Pancreas (tissue), 10 donors: ENCODE measurements at regions not wholly inside any gene's neighbourhood (a gene's known extent, or its start where the extent isn't known, plus 50 kb on each side); places are given as distances from the start of the nearest gene placed in this dataset.

Source experiments
- ATAC-seq, 4 donors: fragments of 200-7000 bp; cut with Tn5 transposase; one replicate each; pipeline versions ENCODE4 v1.8.0 to v1.9.1; 2020; ENCODE audit warnings: mild to moderate bottlenecking in 4 of 4, moderate library complexity in 4 of 4
- DNase-seq, 6 donors: peaks; one replicate each; pipeline ENCODE4 v3.0.0-alpha.2; 2020
- FAIRE-seq: peaks from 2 replicates; lab custom pipeline; 2012; peaks lifted over from hg19 to GRCh38; lab: Jason Lieb, UNC
- H3K27ac ChIP-seq, 4 donors: fragments of 200-600 bp; sonication (generic); 1 replicate in 3 of 4; 2 replicates in 1 of 4; pipeline versions ENCODE4 v1.5.0 to v1.8.0; 2020
- H3K27me3 ChIP-seq, 4 donors: fragments of 200-600 bp; one replicate each; pipeline ENCODE4 v1.8.0; 2021
- H3K36me3 ChIP-seq, 3 donors: fragments of 200-600 bp; sonication (generic) in 1 of 3; one replicate each; pipeline versions ENCODE4 v1.5.0 to v1.8.0; 2020 to 2021
- H3K4me1 ChIP-seq, 3 donors: fragments of 200-600 bp; one replicate each; pipeline ENCODE4 v1.8.0; 2021
- H3K4me3 ChIP-seq, 4 donors: fragments of 200-600 bp; sonication (generic) in 2 of 4; one replicate each; pipeline versions ENCODE4 v1.5.0 to v1.8.0; 2020 to 2021
- H3K9me3 ChIP-seq, 4 donors: fragments of 200-600 bp; one replicate each; pipeline ENCODE4 v1.8.0; 2021
- CTCF ChIP-seq, 4 donors: fragments of 200-600 bp; sonication (generic) in 3 of 4; IDR thresholded peaks; one replicate each; pipeline versions ENCODE4 v1.5.0 to v1.8.0; 2021; ENCODE audit warnings: antibody characterized with exemption in 4 of 4
- WGBS, 2 donors: extraction: QIAGEN DNeasy Blood & Tissue Kit; methylation state at CpG; one replicate each; pipeline ENCODE4 v1.1.7; 2013; 5-methylcytosine and 5-hydroxymethylcytosine counted together
- intact Hi-C, 3 donors: fragments of 100-400 bp; cut with DNase I; formaldehyde crosslinking; loops; one replicate each; pipeline versions ENCODE4 v1.11.1 to v1.14.2; 2022
- donor health status: healthy with polysubstance abuse.
- donor health status: DM: no; HTN: no; CAD: no; lungs with moderate emphysema.
- donor health status: DM: no; HTN: no; CAD: no.
- donor health status: control.
- donor health status: control.
- donor health status: Bipolar disorder and iron deficiency.
- donor health status: DM: yes; HTN: yes; CAD: no.
- donor health status: DM: no; HTN: no; CAD: no.
- donor health status: DM: no; HTN: no; CAD: no.
- donor health status: DM: yes; HTN: yes; CAD: no.

DNA sequence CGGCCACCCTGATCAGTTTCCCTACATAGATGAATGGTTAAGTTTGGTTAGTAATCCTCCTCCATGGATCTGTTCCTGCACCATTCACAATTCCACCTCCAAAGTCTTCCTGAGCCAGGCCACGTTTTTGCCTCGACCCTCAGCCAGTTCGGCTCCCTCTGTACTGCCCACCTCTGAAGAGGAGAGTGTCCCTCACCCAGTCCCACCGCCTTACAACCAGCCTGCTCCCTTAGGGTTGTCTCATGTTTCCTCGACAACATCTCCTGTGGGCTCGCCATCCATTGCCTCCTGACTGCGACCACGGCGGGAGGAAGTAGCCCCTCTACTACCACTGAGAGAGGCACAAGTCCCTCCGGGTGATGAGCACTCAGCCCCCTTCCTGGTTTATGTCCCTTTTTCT, 338.0 kb upstream of the CNTNAP5 start:
- no peaks in the 10 kb centered on the region for H3K4me1 ChIP-seq
- FAIRE-seq (no peak), ATAC-seq (no peak), DNase-seq (no peak)
- H3K36me3 ChIP-seq: no peaks in the 10 kb centered on the region
- intact Hi-C loops: no loop called here
- no peak overlapping the region for H3K27ac ChIP-seq
- no peaks in the 10 kb centered on the region for H3K9me3 ChIP-seq
- WGBS, 2 donors: 65 to 81% methylated on average over 11 of the region's 11 CpGs
- no peaks in the 10 kb centered on the region for H3K27me3 ChIP-seq
- H3K4me3 ChIP-seq: no peak overlapping the region
- TF ChIP-seq CTCF (IDR thresholded peaks at IDR 0.05): no peak

- WGBS, 2 donors: 53 to 61% methylated on average over 16 of the region's 16 CpGs
- no peak for DNase-seq
- intact Hi-C loops: no loop called here
These were observed 336.7 kb upstream of the CNTNAP5 start for GRCh38 chr2:123688231-123688940.

DNA sequence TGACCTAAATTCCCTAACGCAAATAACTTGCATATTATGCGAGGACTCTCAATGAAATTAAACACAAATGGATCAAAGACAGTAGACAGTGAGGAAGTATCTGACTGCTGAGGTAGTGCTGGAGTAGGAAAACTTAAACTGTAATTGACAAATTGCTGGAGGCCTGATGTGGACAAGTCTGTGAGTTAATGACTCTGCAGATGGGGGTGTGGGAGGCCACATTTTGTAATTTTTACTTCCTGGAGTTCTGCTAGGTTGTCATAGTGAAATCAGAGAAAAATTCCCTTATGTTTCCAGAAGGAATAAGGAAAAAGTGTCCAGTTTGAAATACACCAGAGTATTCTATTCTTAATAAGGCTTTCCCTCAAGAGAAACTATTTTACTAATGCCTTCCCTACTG, 333.0 kb upstream of the CNTNAP5 start:
- intact Hi-C loops: no loop called here
- no peak for DNase-seq
- H3K27ac ChIP-seq: no peak overlapping the region
- no peaks in the 10 kb centered on the region for H3K36me3 ChIP-seq
- no peaks in the 10 kb centered on the region for H3K27me3 ChIP-seq
- ATAC-seq: no peak
- no peak for TF ChIP-seq CTCF (IDR thresholded peaks at IDR 0.05)
- H3K4me3 ChIP-seq: no peak overlapping the region
- H3K4me1 ChIP-seq: no peaks in the 10 kb centered on the region
- WGBS, 2 donors: 55 to 71% methylated on average over 2 of the region's 2 CpGs
- FAIRE-seq: no peak
- H3K9me3 ChIP-seq: no peaks in the 10 kb centered on the region

More at GRCh38 chr2:123688231-123688940, 336.7 kb upstream of the CNTNAP5 start:
- Histone ChIP-seq H3K27me3 (no peaks in the 10 kb centered on the region), H3K36me3 (no peaks in the 10 kb centered on the region), H3K9me3 (no peaks in the 10 kb centered on the region), H3K4me3 (no peak overlapping the region), H3K27ac (no peak overlapping the region), H3K4me1 (no peaks in the 10 kb centered on the region)
- FAIRE-seq (no peak), ATAC-seq (no peak)
- no peak for TF ChIP-seq CTCF (IDR thresholded peaks at IDR 0.05)

GRCh38 chr2:123693836-123694235, 331.3 kb upstream of the CNTNAP5 start:
- intact Hi-C loops: no loop called here
- H3K27me3 ChIP-seq: no peaks in the 10 kb centered on the region
- FAIRE-seq (no peak), ATAC-seq (no peak), DNase-seq (no peak)
- H3K27ac ChIP-seq: no peak overlapping the region
- H3K4me1 ChIP-seq: no peaks in the 10 kb centered on the region
- no peaks in the 10 kb centered on the region for H3K36me3 ChIP-seq
- H3K9me3 ChIP-seq: no peaks in the 10 kb centered on the region
- no peak for TF ChIP-seq CTCF (IDR thresholded peaks at IDR 0.05)
- H3K4me3 ChIP-seq: no peak overlapping the region
- 37 to 60% methylated on average over 1 of the region's 1 CpG for WGBS, 2 donors

GRCh38 chr2:123695426-123695825, 329.7 kb upstream of the CNTNAP5 start:
- WGBS, 2 donors: 43 to 67% methylated on average over 4 of the region's 4 CpGs
- TF ChIP-seq CTCF (IDR thresholded peaks at IDR 0.05): no peak
- DNase-seq (no peak), ATAC-seq (no peak), FAIRE-seq (no peak)
- H3K4me3 ChIP-seq: no peak overlapping the region
- no peaks in the 10 kb centered on the region for H3K27me3 ChIP-seq
- H3K27ac ChIP-seq: no peak overlapping the region
- no peaks in the 10 kb centered on the region for H3K4me1 ChIP-seq
- intact Hi-C loops: no loop called here
- H3K36me3 ChIP-seq: no peaks in the 10 kb centered on the region
- H3K9me3 ChIP-seq: no peaks in the 10 kb centered on the region
